H1 (cell line): ENCODE measurements at regions not wholly inside any gene's neighbourhood (a gene's known extent, or its start where the extent isn't known, plus 50 kb on each side); places are given as distances from the start of the nearest gene placed in this dataset.

Source experiments
- CTCF ChIA-PET: fragments of 300-600 bp; sonication (Branson Sonifier 250); formaldehyde crosslinking; loops from one replicate; lab custom pipeline; 2021; ENCODE audit not compliant: partially characterized antibody; lab: Charles Lee
- POLR2A ChIA-PET: fragments of 300-600 bp; sonication (Branson Sonifier 250); formaldehyde crosslinking; loops from one replicate; lab custom pipeline; 2021; ENCODE audit warnings: inconsistent platforms; ENCODE audit not compliant: partially characterized antibody; lab: Charles Lee
- DNase-seq, 2 experiments: peaks; one replicate each; pipeline versions ENCODE4 v3.0.0 to v3.0.0-alpha.2; 2010 to 2022; ENCODE audit warnings: low spot score in 2 of 2, low read depth in 1 of 2, mixed read lengths in 1 of 2
- FAIRE-seq: peaks from 2 replicates; lab custom pipeline; 2011; peaks lifted over from hg19 to GRCh38; lab: Jason Lieb, UNC
- H2AFZ ChIP-seq: 2 replicates; pipeline ENCODE4 v1.8.1; 2012; ENCODE audit warnings: low read length, inconsistent platforms
- H2AK5ac ChIP-seq: 2 replicates; pipeline ENCODE4 v1.6.1; 2013; ENCODE audit warnings: low read depth, low read length
- H2BK120ac ChIP-seq: replicated peaks from 2 replicates; pipeline ENCODE3; 2013; ENCODE audit warnings: low read depth, low read length, inconsistent platforms
- H2BK12ac ChIP-seq: 2 replicates; pipeline ENCODE4 v1.6.1; 2013; ENCODE audit warnings: low read depth, low read length
- H2BK15ac ChIP-seq: 2 replicates; pipeline ENCODE4 v1.6.1; 2013; ENCODE audit warnings: low read length
- H2BK20ac ChIP-seq: 2 replicates; pipeline ENCODE4 v1.6.1; 2013; ENCODE audit warnings: low read length
- H2BK5ac ChIP-seq: 2 replicates; pipeline ENCODE4 v1.6.1; 2013; ENCODE audit warnings: low read depth, low read length
- H3K14ac ChIP-seq: 2 replicates; pipeline ENCODE4 v1.6.1; 2013; ENCODE audit warnings: inconsistent platforms; ENCODE audit not compliant: insufficient read length
- H3K18ac ChIP-seq: 2 replicates; pipeline ENCODE4 v1.6.1; 2013; ENCODE audit warnings: low read length; ENCODE audit errors: extremely low read depth
- H3K23ac ChIP-seq: 2 replicates; pipeline ENCODE4 v1.6.1; 2013; ENCODE audit warnings: inconsistent platforms; ENCODE audit not compliant: insufficient read length
- H3K23me2 ChIP-seq: 2 replicates; pipeline ENCODE4 v1.6.1; 2013; ENCODE audit warnings: low read depth, low read length
- H3K27ac ChIP-seq: 2 replicates; pipeline ENCODE4 v1.6.1; 2011; ENCODE audit warnings: low read depth, low read length, inconsistent platforms
- H3K27me3 ChIP-seq, 4 experiments: replicated peaks in 1 of 4; 1 replicate in 1 of 4; 2 replicates in 3 of 4; pipeline versions ENCODE4 v1.6.1 to v1.8.1; 2011 to 2013; ENCODE audit warnings: low read length in 3 of 4, mild to moderate bottlenecking in 3 of 4, inconsistent platforms in 2 of 4, mixed read lengths in 2 of 4, moderate library complexity in 1 of 4; ENCODE audit not compliant: control insufficient read depth in 3 of 4, insufficient read depth in 3 of 4; ENCODE audit errors: extremely low read depth in 1 of 4
- H3K36me3 ChIP-seq, 4 experiments: 2 replicates each; pipeline versions ENCODE4 v1.6.1 to v1.8.1; 2011 to 2013; ENCODE audit warnings: mild to moderate bottlenecking in 4 of 4, low read length in 3 of 4, moderate library complexity in 2 of 4, control low read depth in 1 of 4, inconsistent platforms in 1 of 4; ENCODE audit not compliant: insufficient read depth in 4 of 4, control insufficient read depth in 2 of 4
- H3K4ac ChIP-seq: replicated peaks from 2 replicates; pipeline ENCODE3; 2013; ENCODE audit warnings: low read length, low read depth, mixed read lengths, inconsistent platforms; ENCODE audit not compliant: insufficient read length
- H3K4me1 ChIP-seq, 4 experiments: replicated peaks in 1 of 4; 1 replicate in 1 of 4; 2 replicates in 3 of 4; pipeline versions ENCODE4 v1.6.1 to v1.8.1; 2011 to 2013; ENCODE audit warnings: low read length in 3 of 4, inconsistent platforms in 2 of 4, mixed read lengths in 1 of 4; ENCODE audit not compliant: insufficient read depth in 4 of 4, control insufficient read depth in 3 of 4
- H3K4me2 ChIP-seq, 2 experiments: 2 replicates each; pipeline versions ENCODE4 v1.6.1 to v1.8.1; 2011 to 2013; ENCODE audit warnings: low read depth in 2 of 2, low read length in 2 of 2, control low read depth in 1 of 2, inconsistent platforms in 1 of 2, mild to moderate bottlenecking in 1 of 2; ENCODE audit not compliant: insufficient read depth in 1 of 2
- H3K4me3 ChIP-seq, 4 experiments: fragments of 200-600, 300-600 bp in 1 of 4; sonication (generic), shearing (Covaris generic), sonication (Bioruptor Twin) in 1 of 4; 2 replicates each; pipeline versions ENCODE4 v1.5.1 to v1.8.1; 2011 to 2016; ENCODE audit warnings: low read length in 4 of 4, low read depth in 3 of 4, control low read depth in 2 of 4, inconsistent platforms in 2 of 4, mild to moderate bottlenecking in 2 of 4, mixed read lengths in 1 of 4, moderate library complexity in 1 of 4; ENCODE audit not compliant: insufficient read depth in 2 of 4; ENCODE audit errors: extremely low read depth in 1 of 4
- H3K56ac ChIP-seq: replicated peaks from 2 replicates; pipeline ENCODE3; 2013; ENCODE audit warnings: low read depth, mild to moderate bottlenecking, mixed read lengths, low read length, inconsistent platforms; ENCODE audit not compliant: insufficient read length
- H3K79me1 ChIP-seq: 2 replicates; pipeline ENCODE4 v1.6.1; 2013; ENCODE audit warnings: low read depth, low read length, control low read depth
- H3K79me2 ChIP-seq, 2 experiments: 2 replicates each; pipeline versions ENCODE4 v1.6.1 to v1.8.1; 2012 to 2013; ENCODE audit warnings: low read length in 2 of 2, mild to moderate bottlenecking in 2 of 2, inconsistent platforms in 1 of 2; ENCODE audit not compliant: insufficient read depth in 2 of 2, control insufficient read depth in 1 of 2
- H3K9ac ChIP-seq, 4 experiments: replicated peaks in 1 of 4; 1 replicate in 1 of 4; 2 replicates in 3 of 4; pipeline versions ENCODE4 v1.6.1 to v1.8.1; 2011 to 2013; ENCODE audit warnings: low read depth in 3 of 4, low read length in 3 of 4, control low read depth in 2 of 4, mild to moderate bottlenecking in 2 of 4, moderate library complexity in 2 of 4, inconsistent platforms in 1 of 4; ENCODE audit errors: extremely low read depth in 1 of 4
- H3K9me3 ChIP-seq, 2 experiments: 2 replicates each; pipeline versions ENCODE4 v1.6.1 to v1.8.1; 2012 to 2013; ENCODE audit warnings: mild to moderate bottlenecking in 2 of 2, moderate library complexity in 2 of 2, control low read depth in 1 of 2, inconsistent platforms in 1 of 2, low read depth in 1 of 2, low read length in 1 of 2, mixed read lengths in 1 of 2; ENCODE audit not compliant: insufficient read depth in 2 of 2
- H4K20me1 ChIP-seq, 2 experiments: replicated peaks in 1 of 2; 2 replicates each; pipeline versions ENCODE3 to v1.8.1; 2011 to 2013; ENCODE audit warnings: inconsistent platforms in 2 of 2, low read length in 2 of 2, mild to moderate bottlenecking in 1 of 2; ENCODE audit not compliant: insufficient read depth in 2 of 2, control insufficient read depth in 1 of 2
- H4K5ac ChIP-seq: 2 replicates; pipeline ENCODE4 v1.6.1; 2013; ENCODE audit warnings: low read length, low read depth, mixed read lengths, inconsistent platforms; ENCODE audit not compliant: insufficient read length
- H4K8ac ChIP-seq: 2 replicates; pipeline ENCODE4 v1.8.0; 2013; ENCODE audit warnings: mild to moderate bottlenecking, moderate library complexity, low read length, inconsistent platforms; ENCODE audit not compliant: insufficient read depth; ENCODE audit errors: extremely low read depth
- H4K91ac ChIP-seq: replicated peaks from 2 replicates; pipeline ENCODE3; 2013; ENCODE audit warnings: low read length, mixed read lengths, inconsistent platforms; ENCODE audit not compliant: insufficient read length
- NANOG ChIP-seq: IDR thresholded peaks from 2 replicates; pipeline ENCODE4 v1.6.1; 2011; ENCODE audit warnings: low read length, low read depth, mild to moderate bottlenecking, inconsistent platforms; ENCODE audit not compliant: insufficient read depth, poor library complexity, severe bottlenecking
- POLR2A ChIP-seq, 2 experiments: IDR thresholded peaks; 1 replicate in 1 of 2; 2 replicates in 1 of 2; pipeline ENCODE4 v1.6.1; 2011; ENCODE audit warnings: low read depth in 2 of 2, low read length in 2 of 2, mild to moderate bottlenecking in 2 of 2; ENCODE audit errors: control extremely low read depth in 1 of 2
- POLR2AphosphoS5 ChIP-seq: IDR thresholded peaks from 2 replicates; pipeline ENCODE4 v1.6.1; 2011; ENCODE audit warnings: low read depth, low read length
- RAD21 ChIP-seq, 2 experiments: IDR thresholded peaks in 1 of 2; conservative IDR thresholded peaks in 1 of 2; 2 replicates each; pipeline ENCODE4 v1.6.1; 2011; ENCODE audit warnings: low read depth in 2 of 2, low read length in 2 of 2, improper control_type of control experiment in 1 of 2, inconsistent platforms in 1 of 2, mild to moderate bottlenecking in 1 of 2, moderate library complexity in 1 of 2
- RBBP5 ChIP-seq: IDR thresholded peaks from 2 replicates; pipeline ENCODE4 v1.7.1; 2012; ENCODE audit warnings: low read depth, mild to moderate bottlenecking, inconsistent platforms, low read length, moderate library complexity, borderline replicate concordance
- SIN3A ChIP-seq, 2 experiments: IDR thresholded peaks in 1 of 2; conservative IDR thresholded peaks in 1 of 2; 2 replicates each; pipeline ENCODE4 v1.6.1; 2011 to 2012; ENCODE audit warnings: low read length in 2 of 2, improper control_type of control experiment in 1 of 2, low read depth in 1 of 2, mild to moderate bottlenecking in 1 of 2
- SIX5 ChIP-seq: IDR thresholded peaks from 2 replicates; pipeline ENCODE4 v1.6.1; 2011; ENCODE audit warnings: mild to moderate bottlenecking, low read depth, low read length
- SP4 ChIP-seq: IDR thresholded peaks from 2 replicates; pipeline ENCODE4 v1.6.1; 2012; ENCODE audit warnings: low read length, inconsistent platforms
- SRF ChIP-seq: IDR thresholded peaks from 2 replicates; pipeline ENCODE4 v1.6.1; 2011; ENCODE audit warnings: mild to moderate bottlenecking, low read depth, low read length, moderate library complexity
- TAF1 ChIP-seq: IDR thresholded peaks from 2 replicates; pipeline ENCODE4 v1.6.1; 2011; ENCODE audit warnings: mild to moderate bottlenecking, low read depth, low read length
- TAF7 ChIP-seq: optimal IDR thresholded peaks from 2 replicates; pipeline ENCODE3; 2011; ENCODE audit warnings: low read depth, mild to moderate bottlenecking, inconsistent platforms, low read length, moderate library complexity, borderline replicate concordance
- WGBS, 2 experiments: shearing (Covaris generic) in 1 of 2; methylation state at CpG; one replicate each; pipeline versions ENCODE4 v1.1.6 to v1.1.7; 2013 to 2015; ENCODE audit warnings: low lambda C conversion rate in 2 of 2, mixed read lengths in 2 of 2, inconsistent platforms in 1 of 2, low coverage in 1 of 2, missing lambda C conversion rate in 1 of 2; ENCODE audit not compliant: insufficient replicate concordance in 2 of 2, insufficient coverage in 1 of 2, insufficient read length in 1 of 2; ENCODE audit errors: extremely low coverage in 1 of 2, missing lambda C conversion rate in 1 of 2; 5-methylcytosine and 5-hydroxymethylcytosine counted together
- TF ChIP-seq, protein P1 (sequence below): IDR thresholded peaks from 2 replicates; pipeline ENCODE4 v1.6.1; 2012; ENCODE audit warnings: low read length, inconsistent platforms
- TF ChIP-seq, protein P2 (sequence below): IDR thresholded peaks from 2 replicates; pipeline ENCODE4 v1.6.1; 2011; ENCODE audit warnings: low read depth, mild to moderate bottlenecking, low read length; ENCODE audit not compliant: insufficient read depth

GRCh38 chr12:43044241-43044640, 454.7 kb upstream of the PRICKLE1 start:
- Histone ChIP-seq H3K23me2 (no peaks in the 10 kb centered on the region), H2BK15ac (no peak overlapping the region), H3K9me3 (no peaks in the 10 kb centered on the region), H3K56ac (no peak overlapping the region), H4K20me1 (no peaks in the 10 kb centered on the region), H4K8ac (no peak overlapping the region), H3K23ac (no peak overlapping the region), H3K27me3 (no peaks in the 10 kb centered on the region), H2AFZ (no peak overlapping the region), H3K4me1 (no peaks in the 10 kb centered on the region), H2AK5ac (no peak overlapping the region), H3K4me3 (no peak overlapping the region), H3K4me2 (no peak overlapping the region), H4K5ac (no peak overlapping the region), H3K79me2 (no peaks in the 10 kb centered on the region), H2BK12ac (no peak overlapping the region), H3K79me1 (no peaks in the 10 kb centered on the region), H3K4ac (no peak overlapping the region), H3K9ac (no peak overlapping the region), H3K36me3 (no peaks in the 10 kb centered on the region), H2BK5ac (no peak overlapping the region), H3K18ac (no peak overlapping the region), H3K27ac (no peak overlapping the region), H4K91ac (no peak overlapping the region), H2BK120ac (no peak overlapping the region), H2BK20ac (no peak overlapping the region), H3K14ac (no peak overlapping the region)
- ChIA-PET CTCF (interaction anchor here (1.3 kb wide), 1 partner anchor 10 kb away, joined by 3 read pairs; no protein-coding TSS in a partner anchor), POLR2A (no interaction called here)
- FAIRE-seq, result no peak
- no peak for DNase-seq
- WGBS, 2 experiments, result 94% methylated on average over 2 of the region's 2 CpGs; no CpG with 5 or more reads in 1 of the 2 experiments
- no peak for TF ChIP-seq NANOG
- TF ChIP-seq TAF7, result no peak
- no peak for TF ChIP-seq SRF
- TF ChIP-seq SP4, result no peak
- no peak for TF ChIP-seq SIX5
- no peak for TF ChIP-seq RBBP5
- TF ChIP-seq, protein P1, sequence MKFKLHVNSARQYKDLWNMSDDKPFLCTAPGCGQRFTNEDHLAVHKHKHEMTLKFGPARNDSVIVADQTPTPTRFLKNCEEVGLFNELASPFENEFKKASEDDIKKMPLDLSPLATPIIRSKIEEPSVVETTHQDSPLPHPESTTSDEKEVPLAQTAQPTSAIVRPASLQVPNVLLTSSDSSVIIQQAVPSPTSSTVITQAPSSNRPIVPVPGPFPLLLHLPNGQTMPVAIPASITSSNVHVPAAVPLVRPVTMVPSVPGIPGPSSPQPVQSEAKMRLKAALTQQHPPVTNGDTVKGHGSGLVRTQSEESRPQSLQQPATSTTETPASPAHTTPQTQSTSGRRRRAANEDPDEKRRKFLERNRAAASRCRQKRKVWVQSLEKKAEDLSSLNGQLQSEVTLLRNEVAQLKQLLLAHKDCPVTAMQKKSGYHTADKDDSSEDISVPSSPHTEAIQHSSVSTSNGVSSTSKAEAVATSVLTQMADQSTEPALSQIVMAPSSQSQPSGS, result no peak
- no peak for TF ChIP-seq SIN3A (conservative IDR thresholded peaks at IDR 0.05 in 1 of 2, IDR thresholded peaks at IDR 0.05 in 1 of 2; ENCODE audit: low read depth in 1 of 2, low read length in 2 of 2)
- no peak for TF ChIP-seq RAD21 (IDR thresholded peaks at IDR 0.05 in 1 of 2, conservative IDR thresholded peaks at IDR 0.05 in 1 of 2; ENCODE audit: low read depth in 2 of 2, low read length in 2 of 2)
- no peak for TF ChIP-seq POLR2AphosphoS5
- TF ChIP-seq, protein P2, sequence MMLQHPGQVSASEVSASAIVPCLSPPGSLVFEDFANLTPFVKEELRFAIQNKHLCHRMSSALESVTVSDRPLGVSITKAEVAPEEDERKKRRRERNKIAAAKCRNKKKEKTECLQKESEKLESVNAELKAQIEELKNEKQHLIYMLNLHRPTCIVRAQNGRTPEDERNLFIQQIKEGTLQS, result no peak
- TF ChIP-seq TAF1, result no peak
- no peak for TF ChIP-seq POLR2A (IDR thresholded peaks at IDR 0.05; ENCODE audit: control extremely low read depth in 1 of 2, low read depth in 2 of 2, low read length in 2 of 2)
